Stimulated activated CD4-positive, alpha-beta T cell treated with anti-CD3 and anti-CD28 coated beads, TNF-alpha, amount 100 ng/mL, for 1 hour (primary cell): ENCODE measurements at regions not wholly inside any gene's neighbourhood (a gene's known extent, or its start where the extent isn't known, plus 50 kb on each side); places are given as distances from the start of the nearest gene placed in this dataset.

ENCODE experiments used
- DNase-seq, 3 donors: peaks; one replicate each; pipeline ENCODE4 v3.0.0-alpha.2; 2020; ENCODE audit warnings: low read depth in 3 of 3, low spot score in 1 of 3

GRCh38 chr10:83852146-83852545, 287.2 kb upstream of the GHITM start:
- DNase-seq, result no peak

GRCh38 chr10:83862723-83863122, 276.6 kb upstream of the GHITM start:
- no peak for DNase-seq

- no peak for DNase-seq
Measured at GRCh38 chr10:83863283-83863966, 275.9 kb upstream of the GHITM start.

- DNase-seq, result no peak
Measured at GRCh38 chr10:83869898-83870297, 269.4 kb upstream of the GHITM start.

- DNase-seq, result peak in 1 of 3 donors; percentile 25
Measured at GRCh38 chr10:83871187-83872081, 267.9 kb upstream of the GHITM start.

- no peak for DNase-seq
Measured at GRCh38 chr10:83880252-83880791, 259.0 kb upstream of the GHITM start.

- DNase-seq, result no peak
Measured at GRCh38 chr10:83881661-83882060, 257.6 kb upstream of the GHITM start.

- no peak for DNase-seq
Measured at GRCh38 chr10:83886871-83887270, 252.4 kb upstream of the GHITM start.

- DNase-seq, result no peak
Measured at GRCh38 chr10:83892737-83893136, 246.6 kb upstream of the GHITM start.

- DNase-seq, result no peak
Measured at GRCh38 chr10:83896219-83896618, 243.1 kb upstream of the GHITM start.

- no peak for DNase-seq
Measured at GRCh38 chr10:83897626-83898025, 241.7 kb upstream of the GHITM start.

GRCh38 chr10:83908506-83908905, 230.8 kb upstream of the GHITM start:
- DNase-seq, result no peak

- no peak for DNase-seq
Measured at GRCh38 chr10:83909001-83909400, 230.3 kb upstream of the GHITM start.

- no peak for DNase-seq
Measured at GRCh38 chr10:83915801-83916200, 223.5 kb upstream of the GHITM start.

GRCh38 chr10:83917537-83918506, 221.5 kb upstream of the GHITM start:
- no peak for DNase-seq

GRCh38 chr10:83919187-83919586, 220.1 kb upstream of the GHITM start:
- DNase-seq, result no peak

GRCh38 chr10:83921984-83922860, 217.1 kb upstream of the GHITM start:
- no peak for DNase-seq

- DNase-seq, result no peak
Measured at GRCh38 chr10:83925133-83925532, 214.2 kb upstream of the GHITM start.

- no peak for DNase-seq
Measured at GRCh38 chr10:83926606-83927005, 212.7 kb upstream of the GHITM start.

- no peak for DNase-seq
Measured at GRCh38 chr10:83927166-83927565, 212.1 kb upstream of the GHITM start.
